Hippocampal formation (tissue), 2 donors: ENCODE measurements at regions not wholly inside any gene's neighbourhood (a gene's known extent, or its start where the extent isn't known, plus 50 kb on each side); places are given as distances from the start of the nearest gene placed in this dataset.
"Not testable (repeated sequence)": the region's sequence is repeated elsewhere in the genome, so short reads cannot be mapped to it uniquely, and the experiment has no call there.

Source experiments
- DNase-seq, 2 donors: peaks; one replicate each; lab custom pipeline; 2025; lab: John Stamatoyannopoulos, UW

GRCh38 chr15:77839970-77840905 lies 207.5 kb upstream of the LINGO1 start:
- no peak for DNase-seq

- DNase-seq, result no peak
Measured at GRCh38 chr15:77839456-77839855, 206.7 kb upstream of the LINGO1 start.

GRCh38 chr15:77838595-77838994 lies 205.9 kb upstream of the LINGO1 start:
- DNase-seq, result no peak

- DNase-seq, result no peak
Measured at GRCh38 chr15:77838061-77838460, 205.3 kb upstream of the LINGO1 start.

- no peak for DNase-seq
Measured at GRCh38 chr15:77837649-77838025, 204.9 kb upstream of the LINGO1 start.

- DNase-seq, result no peak
Measured at GRCh38 chr15:77836906-77837648, 204.4 kb upstream of the LINGO1 start.

GRCh38 chr15:77836121-77836692 lies 203.5 kb upstream of the LINGO1 start:
- DNase-seq, result no peak

GRCh38 chr15:77834276-77834990 lies 201.7 kb upstream of the LINGO1 start:
- no peak for DNase-seq

- DNase-seq, result no peak
Measured at GRCh38 chr15:77832874-77833273, 200.2 kb upstream of the LINGO1 start.

- no peak for DNase-seq
Measured at GRCh38 chr15:77831986-77832385, 199.3 kb upstream of the LINGO1 start.

- DNase-seq, result no peak
Measured at GRCh38 chr15:77830051-77830468, 197.3 kb upstream of the LINGO1 start.

GRCh38 chr15:77829331-77829730 lies 196.6 kb upstream of the LINGO1 start:
- not testable (repeated sequence) for DNase-seq

GRCh38 chr15:77827860-77828259 lies 195.1 kb upstream of the LINGO1 start:
- DNase-seq, result no peak

- no peak for DNase-seq
Measured at GRCh38 chr15:77826006-77826695, 193.4 kb upstream of the LINGO1 start.

GRCh38 chr15:77825546-77825945 lies 192.8 kb upstream of the LINGO1 start:
- DNase-seq, result no peak

GRCh38 chr15:77825252-77825542 lies 192.5 kb upstream of the LINGO1 start:
- no peak for DNase-seq

GRCh38 chr15:77824361-77825251 lies 191.9 kb upstream of the LINGO1 start:
- DNase-seq, result no peak

- DNase-seq, result no peak
Measured at GRCh38 chr15:77823736-77824135, 191.0 kb upstream of the LINGO1 start.

GRCh38 chr15:77822631-77823230 lies 190.0 kb upstream of the LINGO1 start:
- no peak for DNase-seq

- no peak for DNase-seq
Measured at GRCh38 chr15:77821959-77822256, 189.2 kb upstream of the LINGO1 start.
